SK-N-SH (cell line): ENCODE measurements at regions not wholly inside any gene's neighbourhood (a gene's known extent, or its start where the extent isn't known, plus 50 kb on each side); places are given as distances from the start of the nearest gene placed in this dataset.

Source experiments
- CTCF ChIP-seq: fragments of 200-600 bp; sonication (generic); IDR thresholded peaks from 2 replicates; pipeline ENCODE4 v1.6.1; 2017; ENCODE audit warnings: antibody characterized with exemption, mild to moderate bottlenecking, moderate library complexity
- EZH2phosphoT487 ChIP-seq: fragments of 200-600 bp; sonication (generic); IDR thresholded peaks from 2 replicates; pipeline ENCODE4 v1.6.1; 2017; ENCODE audit warnings: low read depth, mixed run types, mild to moderate bottlenecking, antibody characterized with exemption, moderate library complexity, borderline replicate concordance
- POLR2AphosphoS5 ChIP-seq: IDR thresholded peaks from 2 replicates; pipeline ENCODE4 v1.6.1; 2012; ENCODE audit warnings: low read depth, low read length
- USF2 ChIP-seq: fragments of 150-350 bp; IDR thresholded peaks from 2 replicates; pipeline ENCODE4 v1.6.1; 2017; ENCODE audit warnings: antibody characterized with exemption, low read length, low read depth, borderline replicate concordance

- TF ChIP-seq CTCF (no peak), USF2 (no peak), EZH2phosphoT487 (no peak), POLR2AphosphoS5 (no peak)
Observed at GRCh38 chr7:52959878-52960660, 75.4 kb upstream of the POM121L12 start.
